OCI-M1 (cell line): ENCODE measurements at regions not wholly inside any gene's neighbourhood (a gene's known extent, or its start where the extent isn't known, plus 50 kb on each side); places are given as distances from the start of the nearest gene placed in this dataset.
"Not testable (repeated sequence)": the region's sequence is repeated elsewhere in the genome, so short reads cannot be mapped to it uniquely, and the experiment has no call there.

ENCODE experiments used
- DNase-seq: peaks from one replicate; lab custom pipeline; 2025; lab: John Stamatoyannopoulos, UW

- DNase-seq: no peak
Observed at GRCh38 chr4:3879681-3880614, 113.8 kb downstream of the ADRA2C start.

- peak; percentile 77 for DNase-seq
Observed at GRCh38 chr4:3880615-3881120, 114.5 kb downstream of the ADRA2C start.

GRCh38 chr4:3882316-3882885 is 116.2 kb downstream of the ADRA2C start:
- not testable (repeated sequence) for DNase-seq

GRCh38 chr4:3884261-3884660 is 118.1 kb downstream of the ADRA2C start:
- not testable (repeated sequence) for DNase-seq

GRCh38 chr4:3893590-3893989 is 127.4 kb downstream of the ADRA2C start:
- DNase-seq: not testable (repeated sequence)

- not testable (repeated sequence) for DNase-seq
Observed at GRCh38 chr4:3894086-3894959, 128.1 kb downstream of the ADRA2C start.

GRCh38 chr4:3896441-3896840 is 130.3 kb downstream of the ADRA2C start:
- no peak for DNase-seq

GRCh38 chr4:3896871-3897578 is 130.8 kb downstream of the ADRA2C start:
- DNase-seq: not testable (repeated sequence)

GRCh38 chr4:3898098-3898497 is 131.9 kb downstream of the ADRA2C start:
- no peak for DNase-seq

GRCh38 chr4:3898928-3899327 is 132.7 kb downstream of the ADRA2C start:
- not testable (repeated sequence) for DNase-seq

GRCh38 chr4:3904264-3904955 is 138.2 kb downstream of the ADRA2C start:
- not testable (repeated sequence) for DNase-seq

- DNase-seq: not testable (repeated sequence)
Observed at GRCh38 chr4:3909616-3910015, 143.4 kb downstream of the ADRA2C start.

- DNase-seq: not testable (repeated sequence)
Observed at GRCh38 chr4:3910161-3910950, 144.2 kb downstream of the ADRA2C start.

GRCh38 chr4:3911252-3911856 is 145.2 kb downstream of the ADRA2C start:
- DNase-seq: no peak

GRCh38 chr4:3914511-3914910 is 148.3 kb downstream of the ADRA2C start:
- DNase-seq: not testable (repeated sequence)

- not testable (repeated sequence) for DNase-seq
Observed at GRCh38 chr4:3919509-3919908, 153.3 kb downstream of the ADRA2C start.

GRCh38 chr4:3921902-3922301 is 155.7 kb downstream of the ADRA2C start:
- not testable (repeated sequence) for DNase-seq

GRCh38 chr4:3925841-3926240 is 159.7 kb downstream of the ADRA2C start:
- DNase-seq: not testable (repeated sequence)

GRCh38 chr4:3926271-3926670 is 160.1 kb downstream of the ADRA2C start:
- not testable (repeated sequence) for DNase-seq
